Activated CD8-positive, alpha-beta memory T cell treated with anti-CD3 and anti-CD28 coated beads for 4 hours (primary cell): ENCODE measurements at regions not wholly inside any gene's neighbourhood (a gene's known extent, or its start where the extent isn't known, plus 50 kb on each side); places are given as distances from the start of the nearest gene placed in this dataset.

ENCODE experiments used
- DNase-seq, 2 donors: peaks; one replicate each; pipeline ENCODE4 v3.0.0-alpha.2; 2020; ENCODE audit warnings: low read depth in 2 of 2

DNA sequence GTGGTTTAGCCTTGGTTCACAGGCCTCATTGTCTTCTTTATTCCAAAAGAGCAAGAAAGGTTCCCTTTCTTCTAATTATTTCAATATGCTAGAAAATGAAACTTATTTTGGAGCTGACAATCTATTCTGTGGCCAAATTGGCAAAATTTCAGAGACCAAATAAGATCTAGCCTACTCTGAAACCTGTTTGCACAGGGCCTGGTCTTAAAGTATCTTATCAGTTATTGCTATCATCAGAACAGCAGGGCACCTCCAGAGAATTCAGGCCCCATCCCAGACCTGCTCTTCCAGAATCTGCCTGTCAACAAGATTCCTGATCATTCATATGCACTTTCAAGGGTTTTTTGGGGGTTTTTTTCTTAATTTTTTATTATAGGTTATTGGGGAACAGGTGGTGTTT, 198.7 kb downstream of the ANAPC1 start:
- DNase-seq: no peak

DNA sequence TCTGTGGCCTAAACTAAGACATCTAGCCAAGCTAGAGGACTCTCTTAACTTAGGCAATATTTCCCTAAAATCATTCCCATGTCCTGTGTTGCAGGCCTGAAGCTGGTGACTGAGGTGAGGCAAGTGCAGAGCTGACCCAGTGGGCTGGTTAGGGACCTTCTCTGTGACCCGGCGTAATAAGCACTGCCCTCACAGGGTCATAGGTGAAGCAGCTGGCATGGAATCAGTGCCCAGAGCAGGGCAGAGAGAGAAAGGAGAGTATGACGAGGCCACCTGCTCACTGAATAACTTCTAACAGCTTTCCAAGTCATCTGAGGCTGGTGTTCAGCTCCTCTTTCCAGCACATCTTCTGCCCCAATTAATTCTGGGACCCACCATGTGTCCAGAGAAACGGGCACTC, 197.0 kb downstream of the ANAPC1 start:
- DNase-seq: no peak

DNA sequence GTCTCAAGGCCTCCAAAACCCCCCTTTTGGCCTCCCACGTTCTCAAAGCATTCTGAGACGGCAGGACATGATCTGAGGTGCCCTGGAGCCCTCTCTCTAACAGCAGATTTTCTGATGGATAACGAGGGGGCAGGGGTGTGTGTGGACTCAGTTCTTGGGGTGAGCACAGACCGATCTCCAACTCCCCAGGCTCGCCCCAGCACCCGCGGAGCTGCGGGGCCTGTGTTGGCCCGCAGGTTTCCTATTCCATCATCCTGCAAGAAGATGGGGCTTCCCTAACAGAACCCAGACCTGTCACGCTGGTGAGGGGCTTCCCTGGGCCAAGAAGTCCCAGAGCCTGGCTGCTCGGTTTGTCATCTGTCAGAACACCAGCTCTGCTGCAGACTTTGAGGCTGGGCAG, 196.1 kb downstream of the ANAPC1 start:
- DNase-seq: no peak

DNA sequence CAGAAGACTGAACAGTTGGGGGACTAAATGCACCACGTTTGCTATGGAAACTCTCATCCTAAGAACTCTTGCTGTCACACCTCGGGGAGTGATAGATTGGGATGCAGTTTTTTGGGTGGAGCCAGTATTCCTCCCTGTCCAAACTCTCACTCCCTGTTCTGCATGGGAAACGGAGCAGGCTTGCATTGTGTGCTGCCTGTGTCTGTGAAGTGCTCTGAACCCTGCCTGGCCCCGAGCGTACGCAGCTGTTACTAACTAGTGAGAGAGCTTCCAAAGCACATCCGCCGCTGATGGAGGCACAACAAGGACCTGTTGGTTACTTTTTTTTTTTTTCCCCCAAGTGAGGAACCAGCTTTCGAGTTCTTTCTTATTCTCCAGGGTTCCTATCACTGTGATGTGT, 195.5 kb downstream of the ANAPC1 start:
- DNase-seq: no peak

DNA sequence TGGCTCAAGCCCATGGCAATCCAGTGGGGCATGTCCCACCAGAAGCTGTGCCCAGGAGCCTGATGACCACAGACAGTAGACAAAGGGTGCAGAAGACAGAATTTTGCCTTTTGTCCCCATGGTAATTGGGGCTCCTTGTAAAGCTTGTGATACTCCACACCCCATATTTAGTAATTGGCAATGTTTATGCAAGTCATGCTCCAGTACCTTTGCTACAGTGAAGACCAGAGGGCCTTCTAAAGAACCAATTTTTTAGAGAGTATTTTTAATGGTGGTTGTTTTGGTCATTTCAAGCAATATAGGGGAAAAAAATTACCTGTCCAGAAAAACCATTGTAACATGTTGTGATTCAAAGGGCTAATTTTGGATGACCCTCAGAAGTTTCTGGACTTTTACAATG, 194.8 kb downstream of the ANAPC1 start:
- DNase-seq: no peak

DNA sequence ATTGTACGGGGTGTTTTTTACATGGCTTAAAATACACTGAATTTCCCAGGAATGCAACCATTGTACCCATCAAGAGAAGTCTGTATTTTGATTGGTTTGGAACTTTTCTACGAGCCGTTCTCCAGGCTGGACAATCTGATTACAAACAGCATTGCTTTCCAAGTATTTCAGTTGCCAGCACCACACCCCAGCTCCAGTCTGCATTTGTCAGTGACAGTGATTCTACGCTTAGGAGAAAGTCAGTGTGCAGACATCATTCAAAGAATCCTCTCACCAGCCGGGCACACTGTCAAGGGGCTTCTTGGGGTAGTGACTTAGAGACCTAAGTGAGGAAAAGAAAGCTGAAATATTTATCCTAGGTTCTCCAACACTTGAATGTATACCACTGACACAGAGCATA, 194.1 kb downstream of the ANAPC1 start:
- no peak for DNase-seq

DNA sequence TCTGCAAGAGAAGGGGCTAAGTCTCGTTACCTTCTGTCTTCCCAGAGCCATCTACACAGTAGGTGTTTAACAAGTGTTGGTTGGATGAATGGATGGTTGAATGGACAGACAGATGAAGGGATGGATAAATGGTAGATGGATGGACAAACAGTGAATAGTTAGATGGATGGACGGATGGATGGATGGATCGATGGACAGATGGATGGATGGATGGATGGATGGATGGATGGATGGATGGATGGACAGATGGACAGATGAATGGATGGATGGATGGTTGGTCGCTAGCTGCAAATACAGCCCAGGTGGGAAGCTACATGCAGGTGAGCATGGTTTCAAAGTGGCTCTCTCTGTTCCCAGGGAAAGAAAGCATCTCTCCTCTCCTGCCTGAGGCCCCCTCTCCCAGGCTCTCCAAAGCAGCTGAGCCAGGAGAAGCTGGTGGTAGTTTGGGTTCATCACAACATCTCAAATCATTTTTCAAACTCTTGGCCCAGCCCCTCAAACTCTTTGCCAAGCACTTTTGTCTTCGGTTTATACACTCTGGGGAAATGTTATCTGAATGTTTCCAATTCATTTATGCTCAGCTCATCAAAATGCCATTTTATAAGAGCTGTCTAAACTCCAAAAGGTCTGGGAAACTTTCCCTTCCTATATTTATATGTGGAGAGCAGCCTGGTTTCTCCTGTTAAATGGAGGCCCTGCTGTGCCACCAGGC, 192.7 kb downstream of the ANAPC1 start:
- no peak for DNase-seq

DNA sequence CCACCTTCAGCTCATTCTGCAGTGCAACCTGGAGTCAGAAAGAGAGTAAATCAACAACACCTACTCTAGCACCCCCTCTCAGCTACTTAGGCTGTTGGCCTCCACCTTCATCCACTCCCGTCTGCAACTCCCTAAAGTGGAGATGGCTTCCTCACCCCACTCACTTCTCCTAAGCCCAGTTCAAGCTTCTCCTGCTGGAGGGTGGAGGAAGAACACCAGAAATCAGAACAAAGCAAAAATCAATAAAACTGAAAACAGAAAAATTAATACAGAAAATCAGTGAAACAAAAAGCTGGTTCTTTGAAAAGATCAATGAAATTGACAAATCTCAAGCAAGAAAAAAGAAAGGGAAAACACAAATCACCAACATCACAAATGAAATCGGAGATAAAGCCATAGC, 191.7 kb downstream of the ANAPC1 start:
- no peak for DNase-seq

DNA sequence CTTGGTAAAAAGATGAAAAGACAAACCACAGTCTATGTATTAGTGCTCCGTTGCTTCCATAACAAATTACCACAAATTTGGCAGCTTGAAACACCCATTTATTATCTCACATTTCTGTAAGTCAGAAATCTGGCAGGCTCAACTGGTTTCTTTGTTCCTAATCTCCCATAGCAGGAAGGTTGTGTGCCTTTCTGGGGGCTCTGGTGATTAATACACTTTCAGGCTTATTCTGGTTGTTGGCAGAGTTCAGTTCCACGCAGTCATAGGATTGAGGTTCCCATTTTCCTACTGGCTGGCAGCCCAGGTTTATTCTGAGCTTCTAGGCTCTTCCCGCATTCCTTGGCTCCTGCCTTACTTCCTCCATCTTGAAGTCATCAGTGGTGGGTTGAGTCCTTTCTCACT, 189.3 kb downstream of the ANAPC1 start:
- no peak for DNase-seq

DNA sequence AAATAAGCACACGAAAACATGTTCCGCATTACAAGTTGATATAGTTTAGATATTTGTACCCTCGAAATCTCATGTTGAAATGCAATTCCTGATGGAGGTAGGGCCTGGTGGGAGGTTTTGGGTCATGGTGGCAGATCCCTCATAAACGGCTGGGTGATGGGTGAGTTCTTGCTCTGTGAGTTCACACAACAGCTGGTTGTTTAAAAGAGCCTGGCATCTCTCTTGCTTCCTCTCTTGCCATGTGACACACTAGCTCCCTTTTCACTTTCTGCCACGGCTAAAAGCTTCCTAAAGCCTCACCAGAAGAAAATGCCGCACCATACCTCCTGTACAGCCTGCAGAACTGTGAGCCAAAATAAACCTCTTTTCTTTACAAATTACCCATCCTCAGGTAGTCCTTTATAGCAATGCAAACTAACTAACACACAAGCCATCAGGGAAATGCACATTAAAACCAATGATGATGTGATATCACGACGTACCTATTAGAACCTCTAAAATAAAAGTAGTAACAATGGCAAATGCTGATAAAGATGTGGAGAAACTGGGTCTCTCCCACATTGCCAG, 188.5 kb downstream of the ANAPC1 start:
- DNase-seq: no peak

DNA sequence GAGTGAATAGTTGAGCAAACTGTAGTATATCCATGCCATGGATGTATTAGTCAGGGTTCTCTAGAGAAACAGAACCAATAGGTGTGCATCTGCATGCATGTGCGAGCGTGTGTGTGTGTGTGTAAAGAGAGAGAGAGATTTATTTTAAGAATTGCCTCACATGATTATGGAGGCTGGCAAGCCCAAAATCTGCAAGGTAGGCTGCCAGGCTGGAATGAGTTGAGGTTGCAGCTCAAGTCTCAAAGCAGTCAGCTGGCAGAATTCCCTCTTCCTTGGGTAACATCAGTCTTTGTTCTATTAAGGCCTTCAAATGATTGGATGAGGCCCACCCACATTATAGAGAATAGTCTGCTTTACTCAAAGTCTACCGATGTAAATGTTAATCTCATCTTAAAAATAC, 187.8 kb downstream of the ANAPC1 start:
- DNase-seq: no peak

DNA sequence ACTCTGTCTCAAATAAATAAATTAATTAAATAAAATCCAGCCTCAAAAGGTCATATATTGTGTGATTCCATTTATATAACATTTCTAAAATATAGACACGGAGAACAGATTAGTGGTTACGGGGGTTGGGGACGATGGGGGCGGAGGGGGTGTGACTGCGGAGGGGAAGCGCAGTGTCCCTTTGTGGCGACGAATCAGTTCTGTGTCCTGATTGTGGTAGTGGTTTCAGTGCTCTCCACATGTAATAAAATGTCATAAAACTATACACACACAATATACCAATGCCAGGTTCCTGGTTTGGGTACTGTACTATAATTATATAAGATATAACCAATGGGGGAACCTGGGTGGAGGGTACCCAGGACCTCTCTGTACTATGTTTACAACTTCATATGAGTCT, 186.4 kb downstream of the ANAPC1 start:
- no peak for DNase-seq

DNA sequence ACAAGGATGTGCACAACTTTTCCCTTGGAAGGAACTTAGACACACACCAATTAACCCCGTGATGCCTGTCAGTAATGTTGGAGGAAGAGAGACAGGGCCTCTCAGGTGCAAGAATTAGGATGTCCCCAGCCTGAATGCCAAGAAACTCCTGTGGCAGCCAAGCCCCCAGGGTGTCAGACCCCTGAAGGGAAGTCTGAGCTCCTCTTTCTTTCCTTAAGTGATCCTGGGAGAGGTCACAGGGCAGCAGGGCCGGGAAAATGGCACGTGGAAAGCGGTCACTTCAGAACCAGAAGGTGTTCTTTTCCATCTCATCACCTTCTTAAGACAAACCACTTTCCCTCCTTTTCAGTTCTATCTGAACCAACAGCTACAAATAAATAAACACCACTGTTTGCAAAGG, 185.9 kb downstream of the ANAPC1 start:
- DNase-seq: no peak

DNA sequence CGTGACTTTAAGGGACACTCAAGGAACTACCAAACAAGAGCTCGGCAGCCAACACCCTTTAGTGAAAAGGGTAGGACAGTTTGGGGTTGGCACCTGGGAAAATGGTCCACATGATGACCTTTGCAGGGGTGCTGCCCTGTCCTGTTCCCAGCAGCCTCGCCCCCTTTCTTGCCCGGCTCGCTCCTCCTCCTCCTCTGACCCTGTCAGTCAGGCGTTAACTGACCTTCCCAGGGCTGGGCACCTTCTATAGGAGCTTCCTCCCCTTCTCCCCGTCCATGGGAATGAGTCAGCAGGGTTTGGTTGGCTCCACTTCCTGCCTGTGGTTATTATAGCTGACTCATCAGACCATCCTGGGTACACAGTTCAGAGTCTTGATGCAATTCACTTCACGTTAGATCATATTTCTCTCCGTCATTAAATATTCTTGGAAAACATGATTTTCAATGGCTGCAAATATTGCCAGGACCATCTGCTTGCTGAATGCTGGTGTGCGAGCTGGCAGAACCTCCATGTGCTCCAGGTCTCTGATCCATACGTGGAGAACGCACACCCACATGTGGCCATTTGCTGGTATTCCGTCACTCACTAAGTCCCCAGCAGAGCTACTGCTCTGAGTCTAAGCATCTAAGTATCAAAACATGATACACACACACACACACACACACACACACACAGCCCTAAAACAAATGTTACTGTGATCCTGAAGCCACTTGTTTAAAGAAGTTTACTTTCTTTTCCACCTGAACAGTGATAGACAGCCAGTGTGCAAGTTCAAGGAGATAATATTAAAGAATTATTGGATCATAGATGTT, 185.0 kb downstream of the ANAPC1 start:
- peak; percentile 6 to 49 for DNase-seq

DNA sequence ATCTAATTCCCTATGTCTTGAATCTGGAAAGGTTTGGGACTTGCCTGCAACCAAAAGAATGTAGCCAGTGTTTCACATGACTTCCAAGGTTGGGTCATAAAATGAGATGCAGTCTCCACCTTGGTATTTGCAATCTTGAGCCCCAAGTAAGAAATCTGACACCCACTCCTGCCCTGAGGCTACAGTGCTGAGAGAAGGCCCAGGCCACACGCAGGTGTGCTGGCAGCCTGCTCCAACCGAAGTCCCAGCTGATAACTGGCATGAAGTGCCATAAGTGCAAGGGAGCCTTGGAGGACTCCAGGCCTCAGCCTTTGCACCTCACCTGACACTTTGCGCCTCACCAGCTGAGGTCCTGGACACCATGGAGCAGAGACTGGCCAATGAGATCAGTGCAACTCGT, 182.7 kb downstream of the ANAPC1 start:
- DNase-seq: no peak

DNA sequence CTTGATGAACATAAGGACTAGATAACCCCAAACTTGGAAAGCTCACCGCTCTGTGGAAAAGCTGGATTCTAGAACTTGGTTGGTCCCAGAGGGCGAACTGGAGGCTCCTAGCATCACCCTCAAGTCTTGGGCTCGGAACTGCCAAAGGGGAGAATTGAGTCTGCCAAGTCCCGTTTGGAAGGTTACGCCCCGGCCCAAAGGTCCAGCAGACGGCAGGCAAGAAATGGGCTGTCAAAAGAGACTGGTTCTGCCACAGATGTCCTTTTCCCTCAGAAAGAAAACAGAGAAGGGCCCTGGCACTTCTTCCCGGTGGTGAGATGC, 182.2 kb downstream of the ANAPC1 start:
- no peak for DNase-seq

DNA sequence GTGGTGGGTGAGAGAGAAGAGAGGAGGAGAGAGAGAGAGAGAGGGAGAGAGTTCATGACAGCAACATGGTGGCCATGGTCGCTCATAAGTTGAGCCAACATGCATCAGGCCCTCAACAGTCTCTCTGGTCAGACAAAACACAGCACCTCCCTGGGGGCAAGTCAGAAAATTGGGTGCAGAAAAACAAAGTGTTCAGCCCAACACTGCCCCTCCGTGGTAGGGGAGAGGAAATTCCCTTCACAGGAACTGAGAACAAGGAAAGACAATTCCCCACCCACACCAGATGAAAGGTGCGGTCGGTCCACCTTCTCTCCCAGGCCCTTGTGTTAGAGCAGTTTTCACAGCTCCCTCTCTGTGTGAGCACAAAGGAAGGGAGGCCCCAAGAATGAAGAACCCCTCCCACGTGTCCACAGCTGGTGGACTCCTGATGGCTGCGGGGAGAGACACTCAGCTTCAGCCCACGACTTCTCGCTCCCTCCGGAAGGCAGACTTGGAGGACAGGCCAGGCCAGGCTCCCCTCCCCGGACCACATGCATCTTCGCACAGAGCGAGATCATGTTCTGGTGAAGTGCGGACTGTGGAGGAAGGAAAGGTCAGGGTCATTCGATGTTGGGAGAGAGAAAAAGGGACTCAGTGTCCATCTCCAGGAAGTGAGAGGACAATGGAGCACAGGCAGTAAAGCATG, 181.7 kb downstream of the ANAPC1 start:
- peak in 1 of 2 donors; percentile 23 for DNase-seq

DNA sequence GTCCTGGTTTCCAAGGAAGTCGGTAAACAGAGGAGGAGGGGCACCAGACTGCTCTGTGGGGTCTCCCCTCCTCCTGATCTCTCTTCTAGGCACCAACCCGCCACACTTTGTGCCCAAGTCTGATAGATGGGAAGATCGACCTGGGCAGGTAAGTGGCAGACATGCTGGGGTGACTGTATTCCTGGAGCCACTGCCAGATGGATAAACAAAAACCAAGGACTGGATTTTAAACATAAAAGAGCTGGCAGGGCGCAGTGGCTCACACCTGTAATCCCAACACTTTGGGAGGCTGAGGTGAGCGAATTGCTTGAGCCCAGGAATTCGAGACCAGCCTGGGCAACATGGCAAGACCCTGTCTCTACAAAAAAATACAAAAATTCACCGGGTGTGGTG, 181.2 kb downstream of the ANAPC1 start:
- DNase-seq: no peak

DNA sequence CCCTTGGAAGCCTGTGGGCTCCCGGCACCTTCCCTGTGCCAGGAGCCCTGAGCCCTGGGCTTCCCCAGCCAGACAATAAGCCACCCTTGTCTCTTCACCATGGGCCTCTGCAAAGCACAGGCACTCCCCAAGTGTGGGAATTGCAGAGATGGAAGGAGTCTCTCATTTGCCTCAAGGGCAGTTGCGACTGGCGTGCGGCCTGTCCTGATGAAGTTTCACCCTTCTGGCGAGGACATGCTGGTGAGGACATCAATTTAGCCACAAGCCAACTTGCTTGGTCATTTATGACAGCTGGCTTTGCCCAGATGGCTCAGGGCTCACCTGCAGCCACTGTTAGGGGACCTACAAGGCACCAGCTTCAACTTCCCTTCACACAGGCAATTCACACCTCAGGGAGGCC, 180.2 kb downstream of the ANAPC1 start:
- no peak for DNase-seq

DNA sequence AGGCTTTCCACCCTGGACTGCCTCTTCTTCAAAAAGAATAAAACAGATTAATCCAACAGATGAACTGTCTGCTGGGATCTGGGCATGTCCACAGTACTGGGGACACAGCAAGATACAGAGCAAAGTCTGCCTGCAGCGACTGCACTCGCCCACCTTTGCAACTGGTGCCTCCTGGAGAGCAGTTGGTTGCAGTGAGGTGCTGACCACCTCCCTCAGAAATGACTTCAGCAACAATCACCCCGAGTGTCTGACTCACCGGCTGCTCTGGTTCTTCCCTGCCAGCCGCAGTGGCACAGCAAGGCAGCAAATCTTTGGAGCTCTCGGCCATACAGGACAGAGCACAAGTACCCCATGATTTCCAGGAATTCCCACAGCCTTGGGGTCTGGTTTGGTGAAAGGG, 179.7 kb downstream of the ANAPC1 start:
- no peak for DNase-seq

DNA sequence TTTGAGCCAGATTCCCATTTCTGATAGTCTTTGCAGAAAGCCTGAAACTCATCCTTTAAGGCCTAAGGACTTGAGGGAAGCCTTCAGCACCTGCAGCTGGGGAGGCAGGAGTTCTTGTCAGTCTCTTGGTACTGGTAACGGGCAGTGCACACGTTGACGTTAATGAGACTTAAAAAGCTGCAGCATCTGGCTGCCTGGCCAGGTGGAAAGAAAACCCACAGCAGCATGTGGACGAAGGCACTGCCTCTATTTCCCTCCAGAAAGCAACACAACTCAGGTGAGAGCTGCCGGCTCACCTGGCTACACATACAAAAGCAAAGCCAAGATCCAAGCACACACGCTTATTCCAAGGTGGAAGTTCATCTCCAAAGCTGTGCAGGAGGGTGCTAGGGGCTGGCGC, 178.8 kb downstream of the ANAPC1 start:
- DNase-seq: no peak

DNA sequence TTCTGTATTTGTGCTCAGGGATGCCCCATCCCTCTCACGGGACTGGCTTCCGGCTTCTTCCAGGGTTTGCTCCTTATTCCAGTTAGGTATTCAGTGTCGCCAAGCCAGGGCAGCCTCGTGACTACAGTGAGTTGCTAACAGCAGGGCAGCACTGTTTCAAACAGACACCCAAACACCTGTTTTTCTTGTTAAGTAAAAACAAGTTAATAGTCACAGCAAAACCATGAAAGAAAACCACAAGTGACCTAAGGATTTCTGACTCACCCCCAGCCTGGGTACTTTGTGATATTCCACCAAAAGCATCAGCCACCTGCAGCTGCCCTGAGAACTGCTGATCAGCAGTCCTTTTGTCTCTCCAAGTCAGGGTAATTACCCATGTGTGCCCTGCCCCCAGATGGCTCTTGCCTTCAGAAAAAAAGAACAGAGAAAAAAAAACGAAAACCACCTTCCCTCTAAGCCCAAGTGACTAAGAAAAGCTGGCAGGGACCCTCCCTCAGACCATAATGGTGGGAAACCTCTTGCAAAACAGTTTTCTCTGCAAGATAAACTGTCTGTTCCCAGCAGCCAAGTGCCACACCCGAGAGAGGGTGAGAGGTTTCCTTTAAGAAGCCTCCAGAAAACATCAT, 178.2 kb downstream of the ANAPC1 start:
- peak in 1 of 2 donors; percentile 13 for DNase-seq
